OCI-LY3 (cell line): ENCODE measurements at regions not wholly inside any gene's neighbourhood (a gene's known extent, or its start where the extent isn't known, plus 50 kb on each side); places are given as distances from the start of the nearest gene placed in this dataset.

Experiments used
- H2AFZ ChIP-seq: fragments of 200-600, 300-600 bp; shearing (Covaris generic); 2 replicates; pipeline ENCODE4 v1.6.0; 2014; ENCODE audit warnings: antibody characterized with exemption, low read depth, low read length
- H3K27ac ChIP-seq: fragments of 200-600, 300-600 bp; sonication (generic); 2 replicates; pipeline ENCODE4 v1.5.1; 2014; ENCODE audit warnings: mild to moderate bottlenecking, low read length, moderate library complexity, mixed read lengths
- H3K27me3 ChIP-seq: fragments of 200-600, 300-600 bp; sonication (generic); 2 replicates; pipeline ENCODE4 v1.6.1; 2014; ENCODE audit warnings: low read depth, low read length, mixed read lengths
- H3K36me3 ChIP-seq: fragments of 200-600, 300-600 bp; sonication (generic); replicated peaks from 2 replicates; pipeline ENCODE3; 2014; ENCODE audit warnings: low read depth, low read length, mixed read lengths
- H3K4me1 ChIP-seq: fragments of 300-600, 200-600 bp; sonication (generic); 2 replicates; pipeline ENCODE4 v1.6.1; 2014; ENCODE audit warnings: low read length, mixed read lengths
- H3K4me2 ChIP-seq: fragments of 200-600, 300-600 bp; sonication (generic); 2 replicates; pipeline ENCODE4 v1.6.1; 2014; ENCODE audit warnings: low read length, mixed read lengths
- H3K4me3 ChIP-seq: fragments of 300-600, 200-600 bp; sonication (generic); 2 replicates; pipeline ENCODE4 v1.5.1; 2014; ENCODE audit warnings: antibody characterized with exemption, mild to moderate bottlenecking, low read length, moderate library complexity
- H3K79me2 ChIP-seq: fragments of 300-600, 200-600 bp; shearing (Covaris generic); 2 replicates; pipeline ENCODE4 v1.6.1; 2014; ENCODE audit warnings: mild to moderate bottlenecking, low read length, mixed read lengths
- H3K9ac ChIP-seq: fragments of 300-600, 200-600 bp; shearing (Covaris generic); 2 replicates; pipeline ENCODE4 v1.6.0; 2014; ENCODE audit warnings: mild to moderate bottlenecking, low read length, moderate library complexity
- H3K9me3 ChIP-seq: fragments of 200-600, 300-600 bp; shearing (Covaris generic); 2 replicates; pipeline ENCODE4 v1.6.1; 2014; ENCODE audit warnings: low read length, mixed read lengths; ENCODE audit not compliant: insufficient read depth
- H4K20me1 ChIP-seq: fragments of 200-600, 300-600 bp; sonication (generic); 2 replicates; pipeline ENCODE4 v1.6.1; 2016; ENCODE audit warnings: low read length, mixed read lengths; ENCODE audit not compliant: insufficient read depth
- EZH2phosphoT487 ChIP-seq: fragments of 200-600 bp; shearing (Covaris generic); IDR thresholded peaks from 2 replicates; pipeline ENCODE4 v1.6.1; 2018; ENCODE audit warnings: antibody characterized with exemption, mixed run types, low read depth
- TF ChIP-seq, protein P1 (sequence below): fragments of 200-600, 300-600 bp; sonication (generic); IDR thresholded peaks from 2 replicates; pipeline ENCODE4 v1.5.1; 2014; ENCODE audit warnings: antibody characterized with exemption, low read length, low read depth

DNA sequence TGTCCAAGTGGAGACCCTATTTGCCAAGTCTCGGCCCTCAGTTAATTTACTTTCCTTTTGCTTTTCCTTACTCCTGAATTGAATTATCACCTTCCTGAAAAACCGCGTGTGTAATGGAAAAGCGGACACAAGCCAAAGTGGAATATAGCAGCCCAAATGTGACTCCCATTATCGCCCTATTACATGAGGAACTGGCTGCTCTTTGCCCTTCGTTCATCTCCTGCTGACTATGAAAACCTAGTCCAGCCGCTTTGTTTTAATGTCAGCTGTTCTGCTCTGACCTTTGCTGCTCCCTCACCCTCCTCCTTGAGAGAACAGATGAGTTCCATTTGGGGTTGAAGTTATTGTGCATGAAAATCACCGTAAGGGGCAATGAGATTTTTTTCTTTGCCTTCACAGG, 632.7 kb upstream of the SUCLG2 start:
- no peak for TF ChIP-seq EZH2phosphoT487
- TF ChIP-seq, protein P1, sequence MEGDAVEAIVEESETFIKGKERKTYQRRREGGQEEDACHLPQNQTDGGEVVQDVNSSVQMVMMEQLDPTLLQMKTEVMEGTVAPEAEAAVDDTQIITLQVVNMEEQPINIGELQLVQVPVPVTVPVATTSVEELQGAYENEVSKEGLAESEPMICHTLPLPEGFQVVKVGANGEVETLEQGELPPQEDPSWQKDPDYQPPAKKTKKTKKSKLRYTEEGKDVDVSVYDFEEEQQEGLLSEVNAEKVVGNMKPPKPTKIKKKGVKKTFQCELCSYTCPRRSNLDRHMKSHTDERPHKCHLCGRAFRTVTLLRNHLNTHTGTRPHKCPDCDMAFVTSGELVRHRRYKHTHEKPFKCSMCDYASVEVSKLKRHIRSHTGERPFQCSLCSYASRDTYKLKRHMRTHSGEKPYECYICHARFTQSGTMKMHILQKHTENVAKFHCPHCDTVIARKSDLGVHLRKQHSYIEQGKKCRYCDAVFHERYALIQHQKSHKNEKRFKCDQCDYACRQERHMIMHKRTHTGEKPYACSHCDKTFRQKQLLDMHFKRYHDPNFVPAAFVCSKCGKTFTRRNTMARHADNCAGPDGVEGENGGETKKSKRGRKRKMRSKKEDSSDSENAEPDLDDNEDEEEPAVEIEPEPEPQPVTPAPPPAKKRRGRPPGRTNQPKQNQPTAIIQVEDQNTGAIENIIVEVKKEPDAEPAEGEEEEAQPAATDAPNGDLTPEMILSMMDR, result no peak
- H3K4me1 ChIP-seq, result no peaks in the 10 kb centered on the region

DNA sequence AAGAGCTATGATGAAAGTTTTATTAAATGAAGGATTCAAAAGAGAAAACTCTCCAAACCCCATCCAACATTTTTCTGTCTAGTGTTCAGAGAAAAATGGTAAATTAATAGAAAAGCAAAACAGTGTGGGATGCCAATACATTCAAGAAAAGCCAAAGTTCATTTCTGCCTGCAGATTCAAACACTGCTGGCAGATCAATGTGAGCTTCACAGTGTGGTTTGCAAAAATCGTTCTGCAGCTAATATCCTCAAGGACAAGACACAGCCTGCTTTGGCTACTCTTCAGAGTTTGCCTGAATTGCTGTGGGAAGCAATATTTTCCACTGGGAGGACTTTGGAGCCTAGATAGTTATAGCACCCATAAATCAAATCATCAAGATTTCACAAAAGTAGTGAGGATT, 619.9 kb upstream of the SUCLG2 start:
- Histone ChIP-seq H3K4me2 (no peak overlapping the region), H4K20me1 (no peaks in the 10 kb centered on the region), H3K9ac (no peak overlapping the region), H3K9me3 (no peaks in the 10 kb centered on the region), H3K4me3 (no peak overlapping the region), H3K79me2 (no peaks in the 10 kb centered on the region), H3K36me3 (no peaks in the 10 kb centered on the region), H3K4me1 (no peaks in the 10 kb centered on the region), H3K27me3 (no peaks in the 10 kb centered on the region), H3K27ac (no peak overlapping the region), H2AFZ (no peak overlapping the region)
- TF ChIP-seq EZH2phosphoT487, result no peak
- TF ChIP-seq, protein P1, result no peak

More for the DNA sequence above, 632.7 kb upstream of the SUCLG2 start:
- H4K20me1 ChIP-seq, result no peaks in the 10 kb centered on the region
- no peak overlapping the region for H3K4me3 ChIP-seq
- H3K27ac ChIP-seq, result no peak overlapping the region
- H3K4me2 ChIP-seq, result no peak overlapping the region
- no peak overlapping the region for H2AFZ ChIP-seq
- no peak overlapping the region for H3K9ac ChIP-seq
- H3K9me3 ChIP-seq, result no peaks in the 10 kb centered on the region
- no peaks in the 10 kb centered on the region for H3K79me2 ChIP-seq
- H3K36me3 ChIP-seq, result no peaks in the 10 kb centered on the region
- H3K27me3 ChIP-seq, result no peaks in the 10 kb centered on the region

DNA sequence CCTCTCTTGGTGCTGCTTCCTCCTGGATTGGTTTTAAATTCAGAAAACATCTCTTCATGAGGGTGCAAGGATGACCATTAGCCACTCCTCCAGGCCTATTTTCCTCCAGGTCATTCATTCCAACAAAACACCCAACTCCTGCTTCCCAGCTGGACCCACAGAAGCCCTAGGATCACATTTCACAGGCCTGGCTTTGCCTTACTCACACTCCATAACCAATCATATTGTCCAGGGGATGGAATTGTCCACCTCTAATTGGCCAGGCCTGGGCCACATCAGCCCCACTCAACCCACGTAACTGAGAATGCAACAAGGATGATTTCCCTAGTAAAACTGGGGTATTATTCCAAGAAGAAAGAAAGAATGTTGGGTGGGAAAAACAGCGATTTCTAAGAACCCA, 616.7 kb upstream of the SUCLG2 start:
- H3K9ac ChIP-seq, result no peak overlapping the region
- no peaks in the 10 kb centered on the region for H3K36me3 ChIP-seq
- H3K79me2 ChIP-seq, result no peaks in the 10 kb centered on the region
- no peaks in the 10 kb centered on the region for H4K20me1 ChIP-seq
- H3K9me3 ChIP-seq, result no peaks in the 10 kb centered on the region
- no peak overlapping the region for H3K4me3 ChIP-seq
- H2AFZ ChIP-seq, result no peak overlapping the region
- H3K4me2 ChIP-seq, result no peak overlapping the region
- H3K27ac ChIP-seq, result no peak overlapping the region
- no peaks in the 10 kb centered on the region for H3K27me3 ChIP-seq
- H3K4me1 ChIP-seq, result no peaks in the 10 kb centered on the region
- TF ChIP-seq EZH2phosphoT487, result no peak
- TF ChIP-seq, protein P1, result no peak

DNA sequence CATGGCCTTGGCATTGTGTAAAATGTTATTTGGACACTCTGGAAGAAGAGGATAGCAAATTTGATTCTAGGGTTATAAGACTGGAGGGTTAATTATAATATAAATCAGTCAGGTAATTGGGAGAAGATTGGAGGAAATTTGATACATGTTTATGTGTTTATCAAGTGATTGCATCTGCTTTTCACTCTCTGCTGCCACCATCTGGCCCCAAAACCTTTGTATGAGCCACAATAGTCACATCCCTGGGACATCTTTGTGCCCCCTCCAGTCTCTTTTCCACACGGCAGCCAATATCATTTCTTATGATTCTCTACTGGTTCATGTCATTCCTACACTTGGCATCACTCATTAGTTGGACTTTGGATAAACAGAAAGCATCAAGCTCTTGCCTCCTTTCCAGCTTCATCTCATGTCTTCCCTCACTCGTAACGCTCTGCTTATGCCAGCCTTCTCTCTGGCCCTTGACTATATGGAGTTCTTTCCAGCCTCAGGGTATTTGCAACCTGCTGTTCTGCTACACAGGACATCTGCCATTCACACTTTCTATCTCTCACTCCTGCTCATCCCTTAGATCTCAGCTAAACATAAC, 602.3 kb upstream of the SUCLG2 start:
- H2AFZ ChIP-seq, result no peak overlapping the region
- H3K9ac ChIP-seq, result no peak overlapping the region
- no peaks in the 10 kb centered on the region for H4K20me1 ChIP-seq
- H3K4me1 ChIP-seq, result no peaks in the 10 kb centered on the region
- H3K9me3 ChIP-seq, result no peaks in the 10 kb centered on the region
- H3K4me3 ChIP-seq, result no peak overlapping the region
- H3K4me2 ChIP-seq, result no peak overlapping the region
- H3K27me3 ChIP-seq, result no peaks in the 10 kb centered on the region
- no peak overlapping the region for H3K27ac ChIP-seq
- no peaks in the 10 kb centered on the region for H3K79me2 ChIP-seq
- TF ChIP-seq, protein P1, result peak; percentile 37
- TF ChIP-seq EZH2phosphoT487, result no peak
- H3K36me3 ChIP-seq, result no peaks in the 10 kb centered on the region
